ENCODE measurements at regions not wholly inside any gene's neighbourhood (a gene's known extent, or its start where the extent isn't known, plus 50 kb on each side); places are given as distances from the start of the nearest gene placed in this dataset.

DNA sequence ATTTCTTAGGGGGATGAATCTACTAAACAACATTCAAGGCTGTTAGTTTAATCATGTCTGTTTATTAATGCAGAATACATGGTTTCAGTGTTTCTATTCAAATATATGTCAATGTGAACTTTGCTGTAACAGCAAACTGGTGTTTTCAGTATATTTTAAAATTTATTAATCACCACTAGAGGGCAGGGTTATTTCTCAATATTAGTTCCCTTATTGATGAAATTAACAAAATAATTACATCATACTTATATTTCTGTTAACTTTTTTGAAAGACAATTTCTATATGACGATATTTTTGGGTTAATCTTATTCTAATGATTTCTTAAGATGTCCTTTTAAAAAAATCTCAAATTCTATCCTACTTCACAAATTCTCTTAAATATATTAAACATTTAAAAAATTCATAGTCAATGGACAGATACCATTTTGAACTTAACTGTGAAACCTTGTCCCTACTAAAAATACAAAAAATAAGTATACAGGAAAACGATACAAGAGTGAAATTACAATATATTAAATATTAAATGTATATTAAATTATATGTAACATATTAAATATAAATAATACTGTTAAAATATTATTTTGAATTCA lies 1034.1 kb upstream of the PRMT6 start:
- no peak overlapping the region for H3K4me2 ChIP-seq (ENCODE audit: low read length)
- POLR2A ChIA-PET = no interaction called here
- no peaks in the 10 kb centered on the region for H3K79me2 ChIP-seq (ENCODE audit: insufficient read depth, low read depth, low read length)
- H2AFZ ChIP-seq (ENCODE audit: low read length) = no peak overlapping the region
- TF ChIP-seq, protein P1, sequence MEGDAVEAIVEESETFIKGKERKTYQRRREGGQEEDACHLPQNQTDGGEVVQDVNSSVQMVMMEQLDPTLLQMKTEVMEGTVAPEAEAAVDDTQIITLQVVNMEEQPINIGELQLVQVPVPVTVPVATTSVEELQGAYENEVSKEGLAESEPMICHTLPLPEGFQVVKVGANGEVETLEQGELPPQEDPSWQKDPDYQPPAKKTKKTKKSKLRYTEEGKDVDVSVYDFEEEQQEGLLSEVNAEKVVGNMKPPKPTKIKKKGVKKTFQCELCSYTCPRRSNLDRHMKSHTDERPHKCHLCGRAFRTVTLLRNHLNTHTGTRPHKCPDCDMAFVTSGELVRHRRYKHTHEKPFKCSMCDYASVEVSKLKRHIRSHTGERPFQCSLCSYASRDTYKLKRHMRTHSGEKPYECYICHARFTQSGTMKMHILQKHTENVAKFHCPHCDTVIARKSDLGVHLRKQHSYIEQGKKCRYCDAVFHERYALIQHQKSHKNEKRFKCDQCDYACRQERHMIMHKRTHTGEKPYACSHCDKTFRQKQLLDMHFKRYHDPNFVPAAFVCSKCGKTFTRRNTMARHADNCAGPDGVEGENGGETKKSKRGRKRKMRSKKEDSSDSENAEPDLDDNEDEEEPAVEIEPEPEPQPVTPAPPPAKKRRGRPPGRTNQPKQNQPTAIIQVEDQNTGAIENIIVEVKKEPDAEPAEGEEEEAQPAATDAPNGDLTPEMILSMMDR (conservative IDR thresholded peaks at IDR 0.05; ENCODE audit: low read length) = peak; percentile 81
- no peak for TF ChIP-seq EZH2phosphoT487 (IDR thresholded peaks at IDR 0.05; ENCODE audit: borderline replicate concordance, low read depth, low read length)
- H3K4me1 ChIP-seq (ENCODE audit: insufficient read depth, low read length, poor library complexity, severe bottlenecking) = no peaks in the 10 kb centered on the region
- intact Hi-C loops (cut with micrococcal nuclease; ENCODE audit: unreplicated experiment) = loop anchor here (5.0 kb wide), 1 partner anchor 1120 kb away; the partner anchor contains the start of gene NTNG1
- H3K27ac ChIP-seq (ENCODE audit: low read depth, low read length, poor library complexity, severe bottlenecking) = no peak overlapping the region
- no peaks in the 10 kb centered on the region for H4K20me1 ChIP-seq (ENCODE audit: insufficient read depth, low read length)
- H3K36me3 ChIP-seq (ENCODE audit: insufficient read depth, low read length) = no peaks in the 10 kb centered on the region
- no TSS peak for BruUV-seq (replicated peaks)
- no peaks in the 10 kb centered on the region for H3K9me2 ChIP-seq (ENCODE audit: insufficient read depth, low read length)
- peak; percentile 23 for DNase-seq (ENCODE audit: low spot score)
- CTCF ChIA-PET (ENCODE audit: unreplicated experiment) = no interaction called here
- H3K9me3 ChIP-seq (ENCODE audit: low read length) = no peaks in the 10 kb centered on the region
- no peak overlapping the region for H3K4me3 ChIP-seq (ENCODE audit: low read depth, low read length, poor library complexity, severe bottlenecking)

DNA sequence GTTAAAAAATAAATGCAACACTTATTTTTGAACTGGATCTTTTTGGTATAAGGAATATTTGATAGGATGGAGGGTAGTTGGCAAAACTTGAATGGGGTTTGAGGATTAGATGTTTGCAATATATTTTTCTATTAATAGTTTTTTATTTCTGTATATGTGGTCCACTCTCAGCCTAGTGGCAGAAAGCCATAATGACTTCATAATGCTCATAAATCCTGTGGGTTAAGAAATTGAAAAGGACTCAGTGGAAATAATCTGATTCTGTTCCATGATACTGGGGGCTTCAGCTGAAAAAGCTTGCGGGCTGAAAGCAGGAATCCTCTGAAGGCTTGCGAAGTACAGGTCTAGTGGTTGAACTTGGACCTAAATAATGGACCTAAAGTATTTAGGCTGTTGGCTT lies 1028.6 kb upstream of the PRMT6 start:
- Histone ChIP-seq H3K9me2 (ENCODE audit: insufficient read depth, low read length) (no peaks in the 10 kb centered on the region), H3K79me2 (ENCODE audit: insufficient read depth, low read depth, low read length) (no peaks in the 10 kb centered on the region), H3K36me3 (ENCODE audit: insufficient read depth, low read length) (no peaks in the 10 kb centered on the region), H2AFZ (ENCODE audit: low read length) (no peak overlapping the region), H4K20me1 (ENCODE audit: insufficient read depth, low read length) (no peaks in the 10 kb centered on the region), H3K4me1 (ENCODE audit: insufficient read depth, low read length, poor library complexity, severe bottlenecking) (no peaks in the 10 kb centered on the region), H3K4me2 (ENCODE audit: low read length) (no peak overlapping the region), H3K4me3 (ENCODE audit: low read depth, low read length, poor library complexity, severe bottlenecking) (no peak overlapping the region), H3K9me3 (ENCODE audit: low read length) (no peaks in the 10 kb centered on the region), H3K27ac (ENCODE audit: low read depth, low read length, poor library complexity, severe bottlenecking) (no peak overlapping the region)
- intact Hi-C loops (cut with micrococcal nuclease; ENCODE audit: unreplicated experiment) = no loop called here
- no TSS peak for BruUV-seq (replicated peaks)
- no peak for DNase-seq (ENCODE audit: low spot score)
- ChIA-PET CTCF (ENCODE audit: unreplicated experiment) (no interaction called here), POLR2A (no interaction called here)
- TF ChIP-seq, protein P1 (conservative IDR thresholded peaks at IDR 0.05; ENCODE audit: low read length) = no peak
- TF ChIP-seq EZH2phosphoT487 (IDR thresholded peaks at IDR 0.05; ENCODE audit: borderline replicate concordance, low read depth, low read length) = no peak

DNA sequence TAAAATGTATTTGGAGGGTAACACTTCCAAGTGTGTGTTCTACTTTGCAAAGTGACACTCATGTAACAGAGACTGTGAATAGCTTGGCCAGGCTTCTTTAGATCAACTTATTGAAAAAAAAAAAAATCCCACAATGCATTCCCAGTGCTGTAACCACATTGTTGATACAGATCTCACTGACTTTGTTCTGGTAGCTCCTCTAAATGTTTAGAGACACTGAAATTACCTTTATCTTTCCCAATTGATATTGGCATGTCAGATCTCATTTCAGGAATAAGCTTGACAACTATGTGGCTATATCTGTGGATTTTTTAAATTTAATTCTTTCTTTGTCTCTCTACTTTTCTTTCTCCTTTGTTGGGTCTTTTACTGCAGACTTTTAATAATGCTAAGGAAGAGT lies 1018.9 kb upstream of the PRMT6 start:
- Histone ChIP-seq H3K4me2 (ENCODE audit: low read length) (no peak overlapping the region), H3K4me3 (ENCODE audit: low read depth, low read length, poor library complexity, severe bottlenecking) (no peak overlapping the region), H3K79me2 (ENCODE audit: insufficient read depth, low read depth, low read length) (no peaks in the 10 kb centered on the region), H4K20me1 (ENCODE audit: insufficient read depth, low read length) (no peaks in the 10 kb centered on the region), H3K9me2 (ENCODE audit: insufficient read depth, low read length) (no peaks in the 10 kb centered on the region), H3K9me3 (ENCODE audit: low read length) (no peaks in the 10 kb centered on the region), H3K27ac (ENCODE audit: low read depth, low read length, poor library complexity, severe bottlenecking) (no peak overlapping the region), H3K36me3 (ENCODE audit: insufficient read depth, low read length) (no peaks in the 10 kb centered on the region), H2AFZ (ENCODE audit: low read length) (no peak overlapping the region), H3K4me1 (ENCODE audit: insufficient read depth, low read length, poor library complexity, severe bottlenecking) (no peaks in the 10 kb centered on the region)
- TF ChIP-seq EZH2phosphoT487 (IDR thresholded peaks at IDR 0.05; ENCODE audit: borderline replicate concordance, low read depth, low read length) = no peak
- TF ChIP-seq, protein P1 (conservative IDR thresholded peaks at IDR 0.05; ENCODE audit: low read length) = no peak
- BruUV-seq (replicated peaks) = no TSS peak
- no peak for DNase-seq (ENCODE audit: low spot score)
- intact Hi-C loops (cut with micrococcal nuclease; ENCODE audit: unreplicated experiment) = no loop called here
- ChIA-PET POLR2A (no interaction called here), CTCF (ENCODE audit: unreplicated experiment) (no interaction called here)

Data from OCI-LY7 (cell line).